ENCODE measurements at regions not wholly inside any gene's neighbourhood (a gene's known extent, or its start where the extent isn't known, plus 50 kb on each side); places are given as distances from the start of the nearest gene placed in this dataset.
"Not testable (repeated sequence)": the region's sequence is repeated elsewhere in the genome, so short reads cannot be mapped to it uniquely, and the experiment has no call there.

GRCh38 chr17:27089079-27089928 is 204.6 kb upstream of the WSB1 start:
- not testable (repeated sequence) for TF ChIP-seq CTCF (IDR thresholded peaks at IDR 0.05; ENCODE audit: low read depth, low read length); POLR2A (IDR thresholded peaks at IDR 0.05; ENCODE audit: extremely low read depth, insufficient read length)

Measured in NB4 (cell line).